Neural cell (in vitro differentiated cells): ENCODE measurements at regions not wholly inside any gene's neighbourhood (a gene's known extent, or its start where the extent isn't known, plus 50 kb on each side); places are given as distances from the start of the nearest gene placed in this dataset.

Experiments
- H2AFZ ChIP-seq: fragments of 200-600, 300-800 bp; sonication (generic), shearing (Covaris generic); 2 replicates; pipeline ENCODE4 v1.6.0; 2014; ENCODE audit warnings: low read depth, mild to moderate bottlenecking, antibody characterized with exemption, low read length, moderate library complexity
- H3F3A ChIP-seq: fragments of 200-600 bp; shearing (Covaris generic); 2 replicates; pipeline ENCODE4 v1.6.1; 2016; ENCODE audit warnings: mild to moderate bottlenecking, moderate library complexity, mixed read lengths, antibody characterized with exemption, low read length; ENCODE audit not compliant: insufficient read depth, poor library complexity, severe bottlenecking
- H3K27ac ChIP-seq: fragments of 200-600, 300-800 bp; sonication (generic), shearing (Covaris generic); 2 replicates; pipeline ENCODE4 v1.5.1; 2014; ENCODE audit warnings: mild to moderate bottlenecking, low read length, moderate library complexity
- H3K27me3 ChIP-seq: fragments of 300-800, 200-600 bp; sonication (generic), shearing (Covaris generic); 2 replicates; pipeline ENCODE4 v1.6.0; 2014; ENCODE audit warnings: mild to moderate bottlenecking, low read depth, low read length, moderate library complexity; ENCODE audit not compliant: insufficient read depth
- H3K36me3 ChIP-seq: fragments of 300-800, 200-600 bp; sonication (generic), shearing (Covaris generic); 2 replicates; pipeline ENCODE4 v1.5.1; 2014; ENCODE audit warnings: mild to moderate bottlenecking, antibody characterized with exemption, low read length, moderate library complexity; ENCODE audit not compliant: insufficient read depth
- H3K4me2 ChIP-seq: fragments of 300-800, 200-600 bp; sonication (generic), shearing (Covaris generic); 2 replicates; pipeline ENCODE4 v1.6.0; 2014; ENCODE audit warnings: mild to moderate bottlenecking, low read length
- H3K4me3 ChIP-seq: fragments of 300-800, 200-600 bp; sonication (generic), shearing (Covaris generic); 2 replicates; pipeline ENCODE4 v1.5.1; 2014; ENCODE audit warnings: mild to moderate bottlenecking, low read length, moderate library complexity
- H3K79me2 ChIP-seq: fragments of 200-600 bp; shearing (Covaris generic); replicated peaks from 2 replicates; pipeline ENCODE4 v1.6.0; 2014; ENCODE audit warnings: mild to moderate bottlenecking, low read length, moderate library complexity; ENCODE audit not compliant: insufficient read depth
- H3K9ac ChIP-seq: fragments of 300-800, 200-600 bp; sonication (generic), shearing (Covaris generic); 2 replicates; pipeline ENCODE4 v1.6.1; 2016; ENCODE audit warnings: mild to moderate bottlenecking, low read length, mixed read lengths
- H3K9me2 ChIP-seq: fragments of 200-600 bp; shearing (Covaris generic); 2 replicates; pipeline ENCODE4 v1.6.1; 2016; ENCODE audit warnings: mild to moderate bottlenecking, low read length, mixed read lengths; ENCODE audit not compliant: insufficient read depth
- H3K9me3 ChIP-seq: fragments of 200-600, 300-800 bp; sonication (generic), shearing (Covaris generic); 2 replicates; pipeline ENCODE4 v1.6.1; 2016; ENCODE audit warnings: mild to moderate bottlenecking, mixed run types, low read length, moderate library complexity, mixed read lengths
- H4K20me1 ChIP-seq: fragments of 200-600 bp; shearing (Covaris generic); 2 replicates; pipeline ENCODE4 v1.6.1; 2016; ENCODE audit warnings: mild to moderate bottlenecking, mixed run types; ENCODE audit not compliant: insufficient read depth
- EP300 ChIP-seq: fragments of 450-650 bp; conservative IDR thresholded peaks from 2 replicates; pipeline ENCODE4 v1.6.1; 2014; ENCODE audit warnings: antibody characterized with exemption, mild to moderate bottlenecking, moderate library complexity; ENCODE audit not compliant: poor library complexity, severe bottlenecking
- EZH2 ChIP-seq: fragments of 200-600, 300-800 bp; shearing (Covaris generic), sonication (generic); IDR thresholded peaks from 2 replicates; pipeline ENCODE4 v1.6.1; 2014; ENCODE audit warnings: antibody characterized with exemption, low read length, borderline replicate concordance, mild to moderate bottlenecking; ENCODE audit not compliant: insufficient read depth, poor library complexity, severe bottlenecking
- MXI1 ChIP-seq: fragments of 450-650 bp; conservative IDR thresholded peaks from 2 replicates; pipeline ENCODE4 v1.6.1; 2014; ENCODE audit warnings: antibody characterized with exemption, mild to moderate bottlenecking; ENCODE audit not compliant: poor library complexity, severe bottlenecking
- POLR2AphosphoS5 ChIP-seq: IDR thresholded peaks from 2 replicates; pipeline ENCODE4 v1.6.1; 2012
- RAD21 ChIP-seq: fragments of 450-650 bp; conservative IDR thresholded peaks from 2 replicates; pipeline ENCODE4 v1.6.1; 2014; ENCODE audit warnings: antibody characterized with exemption, mild to moderate bottlenecking, moderate library complexity
- SMC3 ChIP-seq: fragments of 450-650 bp; conservative IDR thresholded peaks from 2 replicates; pipeline ENCODE4 v1.6.1; 2014; ENCODE audit warnings: antibody characterized with exemption, mild to moderate bottlenecking, moderate library complexity; ENCODE audit not compliant: poor library complexity
- TAF1 ChIP-seq: IDR thresholded peaks from 2 replicates; pipeline ENCODE4 v1.6.1; 2012; ENCODE audit warnings: low read depth
- TF ChIP-seq, protein P1 (sequence below): IDR thresholded peaks from 2 replicates; pipeline ENCODE4 v1.6.1; 2012; ENCODE audit warnings: borderline replicate concordance
- TF ChIP-seq, protein P2 (sequence below): fragments of 450-650 bp; IDR thresholded peaks from 2 replicates; pipeline ENCODE4 v1.5.1; 2014; ENCODE audit warnings: antibody characterized with exemption, mild to moderate bottlenecking, moderate library complexity; ENCODE audit not compliant: poor library complexity, severe bottlenecking

DNA sequence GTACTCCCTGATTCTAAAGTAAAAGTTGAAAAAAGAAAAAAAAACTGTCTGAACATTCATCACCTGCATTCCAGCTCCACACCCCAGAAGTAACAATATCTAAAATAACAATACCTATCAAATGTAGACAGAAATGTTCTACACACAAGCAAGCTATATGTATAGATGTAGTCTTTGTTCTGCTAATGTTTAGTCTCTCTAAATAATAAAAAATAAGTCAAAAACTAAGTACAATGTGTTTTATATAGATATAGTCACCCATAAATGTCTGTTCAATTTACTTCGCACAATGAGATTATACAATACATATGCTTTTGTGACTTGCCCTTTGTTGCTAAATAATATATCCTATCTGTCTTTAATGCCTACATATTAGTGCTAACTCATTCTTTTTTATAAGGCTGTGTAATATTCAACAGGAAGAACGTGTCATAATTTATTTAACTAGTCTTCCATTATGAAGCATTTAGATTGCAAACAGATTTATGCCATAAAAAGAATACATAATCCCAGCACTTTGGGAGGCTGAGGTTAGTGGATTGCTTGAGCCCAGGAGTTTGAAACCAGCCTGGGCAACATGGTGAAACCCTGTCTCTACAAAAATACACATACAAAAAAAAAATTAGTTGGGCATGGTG, 216.2 kb upstream of the ZNF217 start:
- Histone ChIP-seq H3K4me3 (no peak overlapping the region), H2AFZ (no peak overlapping the region), H4K20me1 (no peaks in the 10 kb centered on the region), H3K79me2 (no peaks in the 10 kb centered on the region), H3K9me2 (no peaks in the 10 kb centered on the region), H3K4me2 (no peak overlapping the region), H3K9ac (no peak overlapping the region), H3K9me3 (no peaks in the 10 kb centered on the region), H3K36me3 (no peaks in the 10 kb centered on the region), H3K27ac (no peak overlapping the region), H3K27me3 (no peaks in the 10 kb centered on the region), H3F3A (no peaks in the 10 kb centered on the region)
- no peak for TF ChIP-seq EP300
- no peak for TF ChIP-seq RAD21
- TF ChIP-seq, protein P1, sequence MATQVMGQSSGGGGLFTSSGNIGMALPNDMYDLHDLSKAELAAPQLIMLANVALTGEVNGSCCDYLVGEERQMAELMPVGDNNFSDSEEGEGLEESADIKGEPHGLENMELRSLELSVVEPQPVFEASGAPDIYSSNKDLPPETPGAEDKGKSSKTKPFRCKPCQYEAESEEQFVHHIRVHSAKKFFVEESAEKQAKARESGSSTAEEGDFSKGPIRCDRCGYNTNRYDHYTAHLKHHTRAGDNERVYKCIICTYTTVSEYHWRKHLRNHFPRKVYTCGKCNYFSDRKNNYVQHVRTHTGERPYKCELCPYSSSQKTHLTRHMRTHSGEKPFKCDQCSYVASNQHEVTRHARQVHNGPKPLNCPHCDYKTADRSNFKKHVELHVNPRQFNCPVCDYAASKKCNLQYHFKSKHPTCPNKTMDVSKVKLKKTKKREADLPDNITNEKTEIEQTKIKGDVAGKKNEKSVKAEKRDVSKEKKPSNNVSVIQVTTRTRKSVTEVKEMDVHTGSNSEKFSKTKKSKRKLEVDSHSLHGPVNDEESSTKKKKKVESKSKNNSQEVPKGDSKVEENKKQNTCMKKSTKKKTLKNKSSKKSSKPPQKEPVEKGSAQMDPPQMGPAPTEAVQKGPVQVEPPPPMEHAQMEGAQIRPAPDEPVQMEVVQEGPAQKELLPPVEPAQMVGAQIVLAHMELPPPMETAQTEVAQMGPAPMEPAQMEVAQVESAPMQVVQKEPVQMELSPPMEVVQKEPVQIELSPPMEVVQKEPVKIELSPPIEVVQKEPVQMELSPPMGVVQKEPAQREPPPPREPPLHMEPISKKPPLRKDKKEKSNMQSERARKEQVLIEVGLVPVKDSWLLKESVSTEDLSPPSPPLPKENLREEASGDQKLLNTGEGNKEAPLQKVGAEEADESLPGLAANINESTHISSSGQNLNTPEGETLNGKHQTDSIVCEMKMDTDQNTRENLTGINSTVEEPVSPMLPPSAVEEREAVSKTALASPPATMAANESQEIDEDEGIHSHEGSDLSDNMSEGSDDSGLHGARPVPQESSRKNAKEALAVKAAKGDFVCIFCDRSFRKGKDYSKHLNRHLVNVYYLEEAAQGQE: no peak
- TF ChIP-seq SMC3: no peak
- TF ChIP-seq, protein P2, sequence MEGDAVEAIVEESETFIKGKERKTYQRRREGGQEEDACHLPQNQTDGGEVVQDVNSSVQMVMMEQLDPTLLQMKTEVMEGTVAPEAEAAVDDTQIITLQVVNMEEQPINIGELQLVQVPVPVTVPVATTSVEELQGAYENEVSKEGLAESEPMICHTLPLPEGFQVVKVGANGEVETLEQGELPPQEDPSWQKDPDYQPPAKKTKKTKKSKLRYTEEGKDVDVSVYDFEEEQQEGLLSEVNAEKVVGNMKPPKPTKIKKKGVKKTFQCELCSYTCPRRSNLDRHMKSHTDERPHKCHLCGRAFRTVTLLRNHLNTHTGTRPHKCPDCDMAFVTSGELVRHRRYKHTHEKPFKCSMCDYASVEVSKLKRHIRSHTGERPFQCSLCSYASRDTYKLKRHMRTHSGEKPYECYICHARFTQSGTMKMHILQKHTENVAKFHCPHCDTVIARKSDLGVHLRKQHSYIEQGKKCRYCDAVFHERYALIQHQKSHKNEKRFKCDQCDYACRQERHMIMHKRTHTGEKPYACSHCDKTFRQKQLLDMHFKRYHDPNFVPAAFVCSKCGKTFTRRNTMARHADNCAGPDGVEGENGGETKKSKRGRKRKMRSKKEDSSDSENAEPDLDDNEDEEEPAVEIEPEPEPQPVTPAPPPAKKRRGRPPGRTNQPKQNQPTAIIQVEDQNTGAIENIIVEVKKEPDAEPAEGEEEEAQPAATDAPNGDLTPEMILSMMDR: no peak
- TF ChIP-seq TAF1: no peak
- TF ChIP-seq EZH2: no peak
- TF ChIP-seq POLR2AphosphoS5: no peak
- no peak for TF ChIP-seq MXI1

DNA sequence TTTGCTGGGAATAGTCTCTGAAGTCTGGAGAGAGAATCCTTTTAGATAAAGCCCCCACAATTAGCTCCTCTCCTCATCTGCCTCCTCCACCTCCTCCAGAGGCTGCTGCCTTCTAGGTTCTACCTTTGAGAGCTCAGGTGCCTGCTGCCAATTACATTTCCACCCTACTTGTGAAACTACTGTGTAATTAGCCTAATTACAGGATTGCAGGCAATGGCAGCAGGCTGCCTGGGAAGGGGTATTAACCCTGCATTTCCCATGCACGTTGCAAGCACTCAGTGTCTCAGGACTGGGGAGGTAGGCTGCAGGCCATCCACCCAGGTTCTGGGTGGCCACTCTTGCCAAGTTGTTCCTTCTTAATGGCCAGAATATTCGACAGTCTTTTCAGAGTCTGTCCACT, 215.6 kb upstream of the ZNF217 start:
- H3K27me3 ChIP-seq: no peaks in the 10 kb centered on the region
- no peak overlapping the region for H3K9ac ChIP-seq
- H3K79me2 ChIP-seq: no peaks in the 10 kb centered on the region
- H3K9me3 ChIP-seq: no peaks in the 10 kb centered on the region
- TF ChIP-seq EZH2 (no peak), TAF1 (no peak), SMC3 (no peak), MXI1 (no peak), EP300 (no peak), RAD21 (no peak), POLR2AphosphoS5 (no peak)
- TF ChIP-seq, protein P2: no peak
- TF ChIP-seq, protein P1: no peak
- no peaks in the 10 kb centered on the region for H3F3A ChIP-seq
- no peak overlapping the region for H3K4me2 ChIP-seq
- H3K27ac ChIP-seq: no peak overlapping the region
- H3K9me2 ChIP-seq: no peaks in the 10 kb centered on the region
- no peaks in the 10 kb centered on the region for H3K36me3 ChIP-seq
- no peak overlapping the region for H3K4me3 ChIP-seq
- no peaks in the 10 kb centered on the region for H4K20me1 ChIP-seq
- H2AFZ ChIP-seq: no peak overlapping the region
